RPMI8226 (cell line): ENCODE measurements at regions not wholly inside any gene's neighbourhood (a gene's known extent, or its start where the extent isn't known, plus 50 kb on each side); places are given as distances from the start of the nearest gene placed in this dataset.

Source experiments
- DNase-seq: peaks from one replicate; pipeline ENCODE4 v3.0.0-alpha.2; 2015

DNA sequence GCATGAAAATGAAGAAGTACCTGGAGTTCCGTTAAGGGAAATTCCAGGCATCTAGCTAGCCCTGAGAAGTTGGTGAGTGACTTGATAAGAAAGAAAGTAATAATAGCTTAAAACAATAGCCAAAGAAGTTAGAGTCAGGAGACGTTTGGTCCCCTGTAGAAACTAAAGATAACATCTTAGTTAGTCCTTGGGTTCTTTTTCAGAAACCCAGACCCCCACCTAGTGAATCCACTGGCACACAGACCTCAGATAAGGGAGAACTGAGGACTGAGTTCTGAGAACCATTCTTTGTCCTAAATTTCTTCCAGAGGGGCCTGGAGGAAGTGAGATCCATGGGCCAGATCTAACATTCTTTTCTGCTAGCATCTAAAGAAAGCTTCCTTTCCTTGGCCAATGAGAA lies 335.4 kb downstream of the SLC4A3 start:
- DNase-seq, result no peak

- DNase-seq, result no peak
Observed at GRCh38 chr2:219965287-219966194, 338.1 kb downstream of the SLC4A3 start.

- no peak for DNase-seq
Observed at GRCh38 chr2:219967247-219968245, 340.1 kb downstream of the SLC4A3 start.

GRCh38 chr2:219968685-219969345 lies 341.4 kb downstream of the SLC4A3 start:
- no peak for DNase-seq

DNA sequence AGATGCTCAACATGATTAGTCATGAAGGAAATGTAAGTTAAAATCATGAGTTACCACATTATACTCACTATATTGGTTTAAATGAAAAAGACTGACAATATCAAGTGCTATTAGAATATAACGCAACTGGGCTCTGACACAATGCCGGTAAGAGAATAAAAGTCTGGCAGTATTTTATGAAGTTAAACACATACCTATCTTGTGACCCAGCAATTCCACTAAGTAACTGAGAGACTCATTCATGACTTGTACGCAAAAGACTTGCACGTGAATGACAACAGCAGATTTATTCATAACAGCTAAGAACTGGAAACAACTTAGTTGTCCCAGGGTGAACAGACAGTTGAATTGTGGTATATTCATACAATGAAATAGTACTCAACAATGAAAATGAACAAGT lies 342.1 kb downstream of the SLC4A3 start:
- no peak for DNase-seq

DNA sequence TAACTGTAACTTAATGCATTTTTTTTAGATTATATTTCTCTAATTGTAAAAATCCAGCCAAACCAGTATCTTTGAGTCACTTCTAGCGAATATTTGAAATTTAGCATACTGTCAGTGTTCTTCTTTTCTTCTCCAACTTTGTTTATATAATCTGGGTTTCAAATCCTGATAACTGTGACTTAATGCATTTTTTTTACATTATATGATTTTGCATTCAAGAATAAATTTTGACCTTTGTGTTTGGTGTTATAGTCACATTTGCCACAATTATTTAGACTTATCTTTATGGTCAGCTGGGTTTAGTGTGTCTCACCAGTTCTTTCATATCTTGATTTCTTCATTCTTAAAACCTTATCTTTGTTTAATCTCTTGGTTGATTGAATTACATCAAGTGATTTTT lies 345.7 kb downstream of the SLC4A3 start:
- no peak for DNase-seq

GRCh38 chr2:219976871-219977270 lies 349.4 kb downstream of the SLC4A3 start:
- DNase-seq, result no peak

DNA sequence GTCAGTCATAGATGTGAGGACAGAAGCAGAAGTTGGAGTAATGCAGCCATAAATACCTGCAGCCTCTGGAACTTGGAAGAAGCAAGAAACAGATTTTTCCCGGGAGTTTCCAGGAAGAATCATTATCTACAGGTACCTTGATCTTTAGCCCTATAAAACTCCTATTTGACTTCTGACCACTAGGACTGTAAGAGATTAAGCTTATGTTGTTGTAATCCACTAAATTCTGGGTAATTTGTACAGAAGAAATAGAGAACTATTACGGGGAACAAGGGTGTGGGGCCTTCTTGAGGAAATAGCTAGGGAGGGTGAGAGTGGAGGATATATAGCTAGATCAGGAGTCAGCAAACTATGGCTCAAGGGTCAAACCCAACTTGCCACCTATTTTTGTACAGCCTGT lies 353.2 kb downstream of the SLC4A3 start:
- DNase-seq, result no peak

DNA sequence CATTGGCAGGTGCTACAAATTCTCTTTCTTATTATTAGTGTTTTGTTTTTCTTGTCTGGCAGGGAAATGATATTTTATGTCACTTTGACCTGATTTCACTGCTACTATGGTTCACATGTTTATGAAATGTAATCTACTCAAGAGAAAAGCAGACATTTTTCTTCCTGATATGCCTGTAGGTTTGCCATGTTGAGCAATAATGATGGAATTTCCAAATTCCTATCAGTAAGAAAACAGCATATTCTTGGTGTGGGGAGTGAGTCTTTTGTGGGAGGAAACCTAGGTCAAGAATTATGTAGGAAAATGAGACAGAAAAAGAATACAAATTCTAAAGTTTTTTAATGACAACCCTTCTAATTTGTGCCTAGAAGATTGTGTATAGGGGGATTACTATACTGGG lies 356.4 kb downstream of the SLC4A3 start:
- no peak for DNase-seq

DNA sequence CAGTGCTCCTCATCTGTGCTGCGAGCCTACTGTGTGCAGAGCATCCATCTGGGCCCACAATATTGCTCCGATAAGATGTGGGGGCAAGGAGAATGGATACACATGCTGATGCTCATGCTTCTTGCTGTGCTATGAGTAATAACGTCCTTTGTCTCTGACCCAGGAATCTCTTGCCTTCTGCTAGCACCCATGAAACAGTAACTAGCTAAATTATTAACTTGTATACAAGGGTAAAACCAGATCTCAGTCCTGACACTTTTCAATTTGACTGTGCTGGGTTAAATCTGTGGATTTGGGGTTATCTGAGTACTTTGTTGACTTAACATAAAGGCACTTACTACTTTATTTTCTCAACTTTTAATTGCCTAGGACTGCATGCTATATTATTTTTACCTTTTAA lies 357.6 kb downstream of the SLC4A3 start:
- DNase-seq, result no peak

DNA sequence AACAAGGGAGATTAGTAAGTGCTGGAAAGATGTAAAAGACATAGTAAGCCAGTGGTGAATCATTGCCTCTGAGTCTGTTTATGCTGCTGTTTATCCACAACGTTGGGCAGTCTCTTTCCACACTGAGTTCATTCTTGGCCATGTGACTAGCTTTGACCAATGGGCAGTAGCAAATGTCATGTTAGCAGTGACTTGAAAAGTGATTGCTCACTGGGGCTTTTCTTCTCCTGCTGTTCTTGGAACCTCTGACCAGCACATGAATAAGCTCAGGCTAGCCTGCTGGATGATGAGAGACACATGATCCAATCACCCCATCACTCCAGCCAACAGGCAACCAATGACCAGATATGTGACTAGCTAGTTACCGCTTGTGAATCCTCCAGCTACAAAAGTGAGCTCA lies 360.4 kb downstream of the SLC4A3 start:
- no peak for DNase-seq

DNA sequence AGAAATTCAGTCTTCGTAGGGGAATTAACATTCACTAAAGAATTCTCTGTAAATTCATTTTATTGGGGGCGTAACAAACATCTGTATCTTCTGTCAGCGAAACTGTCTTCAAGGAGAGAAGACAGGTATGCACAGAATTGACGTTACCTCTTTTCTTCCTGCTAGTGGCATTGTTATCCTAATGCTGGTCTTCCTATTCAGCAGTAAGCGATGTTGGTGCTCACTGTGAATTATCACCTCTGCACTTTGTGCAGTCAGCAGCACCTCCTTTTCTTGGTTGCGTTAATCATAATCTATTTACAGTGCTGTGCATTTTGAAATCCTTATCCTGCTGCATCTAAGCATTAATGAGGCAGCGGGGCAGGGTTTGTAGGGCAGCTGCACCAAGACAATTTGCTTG lies 362.3 kb downstream of the SLC4A3 start:
- no peak for DNase-seq

DNA sequence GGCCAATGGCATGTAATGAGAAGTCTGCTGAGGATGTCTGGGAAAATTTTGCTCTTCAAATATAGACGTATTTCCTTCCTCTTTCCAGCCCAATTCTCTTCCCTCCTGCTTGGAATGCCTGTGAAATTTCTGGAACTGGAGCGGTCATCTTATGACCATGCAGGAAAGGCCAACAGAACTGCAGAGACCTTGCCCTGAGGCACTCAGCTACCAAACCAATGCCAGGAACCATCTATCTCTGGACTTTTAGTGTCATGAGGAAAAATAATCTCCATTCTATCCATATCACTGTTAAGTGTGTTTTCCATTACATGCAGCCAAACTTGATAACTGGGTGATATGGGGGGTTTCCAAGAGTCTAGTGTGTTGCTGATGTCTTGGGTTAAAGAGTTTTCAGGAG lies 363.7 kb downstream of the SLC4A3 start:
- no peak for DNase-seq

GRCh38 chr2:219995399-219995798 lies 368.0 kb downstream of the SLC4A3 start:
- DNase-seq, result no peak

- DNase-seq, result no peak
Observed at GRCh38 chr2:219995991-219996765, 368.7 kb downstream of the SLC4A3 start.

DNA sequence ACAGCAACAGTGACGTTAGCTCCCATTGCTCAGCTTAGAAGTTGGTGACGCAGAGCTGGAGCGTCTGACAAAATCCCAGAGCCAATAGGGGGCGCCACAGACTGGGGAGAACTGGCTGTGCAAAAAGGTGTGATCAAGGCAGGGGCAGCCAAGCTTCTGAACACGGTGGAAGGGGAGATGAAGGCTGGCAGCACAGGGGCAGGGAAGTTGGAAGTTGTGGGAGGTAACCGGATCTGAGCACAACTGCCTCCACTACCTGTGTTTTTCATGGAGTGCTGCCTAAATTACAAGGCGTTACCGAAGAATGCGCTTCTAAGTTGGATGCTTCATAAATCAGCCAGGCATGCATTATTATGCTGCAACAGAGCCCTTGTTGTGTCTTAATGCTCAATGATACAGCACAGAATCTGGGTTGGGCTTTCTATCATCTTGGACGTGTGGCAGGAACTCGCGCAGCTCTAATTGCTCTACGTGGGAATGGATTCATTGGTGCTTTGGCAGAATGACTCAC lies 370.0 kb downstream of the SLC4A3 start:
- DNase-seq, result peak; percentile 4

- no peak for DNase-seq
Observed at GRCh38 chr2:219998107-219998506, 370.7 kb downstream of the SLC4A3 start.

GRCh38 chr2:219998714-219999227 lies 371.3 kb downstream of the SLC4A3 start:
- DNase-seq, result no peak

DNA sequence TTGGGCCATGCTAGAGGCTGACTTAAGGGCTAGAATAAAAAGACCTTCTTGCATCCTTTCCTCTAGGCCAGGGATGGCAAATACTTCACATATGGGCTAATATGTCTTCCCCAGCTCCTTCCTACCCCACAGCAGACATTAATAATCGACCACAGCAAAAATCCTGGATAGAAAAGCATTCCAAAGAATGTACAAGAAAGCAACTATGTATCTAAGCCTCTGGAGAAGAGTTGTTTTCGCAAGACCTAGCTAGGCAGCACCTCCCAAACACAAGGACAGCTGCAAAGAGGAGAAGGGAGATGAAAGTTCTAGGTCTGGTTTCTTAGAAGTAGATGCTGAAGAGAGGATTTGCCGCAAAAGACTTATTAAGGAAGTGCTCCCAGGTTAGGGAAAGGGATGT lies 372.6 kb downstream of the SLC4A3 start:
- DNase-seq, result no peak

DNA sequence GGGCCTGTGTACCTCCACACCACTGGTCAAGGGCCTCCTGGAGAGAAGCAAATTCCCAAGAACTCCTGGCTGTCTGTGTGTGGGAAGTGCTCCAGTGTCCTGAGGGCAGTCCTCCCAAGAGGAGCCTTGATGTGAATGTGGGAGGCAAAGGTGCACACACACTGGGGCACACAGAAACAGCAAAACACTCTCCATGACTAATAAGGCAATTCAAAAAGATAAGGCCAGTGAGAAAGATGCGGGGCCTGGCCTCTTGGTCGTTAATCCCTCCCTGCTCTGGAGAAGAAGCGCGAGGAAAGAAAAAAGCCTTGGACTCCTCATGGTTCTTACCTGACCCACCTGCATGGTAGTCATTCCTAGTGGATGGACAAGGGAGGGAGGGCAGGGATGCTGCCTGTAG lies 373.2 kb downstream of the SLC4A3 start:
- DNase-seq, result no peak

DNA sequence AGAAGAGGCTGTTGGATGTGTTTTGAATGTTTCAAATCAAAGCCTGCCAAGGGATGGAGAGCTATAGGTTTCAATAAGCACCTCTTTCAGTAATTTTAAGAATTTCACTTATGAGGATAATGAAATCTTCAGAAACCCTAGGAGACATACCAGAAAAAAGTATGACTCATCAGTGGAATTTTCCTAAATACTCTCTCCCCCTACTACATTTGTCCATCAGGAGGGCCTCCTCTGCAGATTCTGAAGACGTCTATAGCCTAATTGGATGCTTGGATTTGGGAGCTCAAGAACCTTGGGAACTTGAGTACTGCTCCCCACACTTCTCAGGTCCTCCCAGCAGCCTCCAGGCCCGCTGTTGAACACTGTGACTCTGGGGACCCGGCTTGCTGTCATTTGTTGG lies 374.3 kb downstream of the SLC4A3 start:
- no peak for DNase-seq

DNA sequence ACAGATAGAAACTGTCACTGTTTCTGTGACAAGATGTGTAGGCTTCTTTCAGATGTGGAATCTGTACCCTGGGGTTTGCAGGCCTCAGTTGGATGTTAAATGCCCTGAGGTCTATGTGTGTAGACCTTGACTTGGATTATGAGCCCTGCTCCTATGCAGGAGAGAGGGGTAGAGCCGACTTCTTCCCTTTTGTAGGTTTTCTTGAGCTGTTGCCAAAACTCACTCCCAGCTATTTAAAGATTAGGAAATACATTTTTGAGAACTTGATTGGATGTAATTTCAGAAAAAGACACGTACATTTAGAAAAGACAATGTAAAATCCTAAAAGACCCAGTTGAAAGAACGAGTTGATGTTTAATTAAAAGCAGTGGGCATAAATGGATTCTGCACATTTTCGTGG lies 374.8 kb downstream of the SLC4A3 start:
- no peak for DNase-seq
